SU-DHL-6 (cell line): ENCODE measurements at regions not wholly inside any gene's neighbourhood (a gene's known extent, or its start where the extent isn't known, plus 50 kb on each side); places are given as distances from the start of the nearest gene placed in this dataset.

Experiments
- CTCF ChIP-seq: fragments of 200-600 bp; sonication (generic); IDR thresholded peaks from one replicate; pipeline ENCODE4 v1.5.1; 2017; ENCODE audit warnings: antibody characterized with exemption, mild to moderate bottlenecking, low read length, moderate library complexity; ENCODE audit not compliant: insufficient read depth, poor library complexity, severe bottlenecking
- EZH2phosphoT487 ChIP-seq: fragments of 200-600 bp; sonication (generic), shearing (Covaris generic); conservative IDR thresholded peaks from 2 replicates; pipeline ENCODE4 v1.6.1; 2018; ENCODE audit warnings: mild to moderate bottlenecking, antibody characterized with exemption, low read length, moderate library complexity, mixed read lengths

GRCh38 chr1:30147188-30147587, 576.2 kb downstream of the MATN1 start:
- TF ChIP-seq CTCF (no peak), EZH2phosphoT487 (no peak)
